GM12874 (cell line): ENCODE measurements at regions not wholly inside any gene's neighbourhood (a gene's known extent, or its start where the extent isn't known, plus 50 kb on each side); places are given as distances from the start of the nearest gene placed in this dataset.

Source experiments
- TF ChIP-seq, protein P1 (sequence below): IDR thresholded peaks from 2 replicates; pipeline ENCODE4 v1.5.1; 2011; ENCODE audit warnings: low read depth, mild to moderate bottlenecking, control low read depth, low read length, moderate library complexity; ENCODE audit not compliant: insufficient read depth

DNA sequence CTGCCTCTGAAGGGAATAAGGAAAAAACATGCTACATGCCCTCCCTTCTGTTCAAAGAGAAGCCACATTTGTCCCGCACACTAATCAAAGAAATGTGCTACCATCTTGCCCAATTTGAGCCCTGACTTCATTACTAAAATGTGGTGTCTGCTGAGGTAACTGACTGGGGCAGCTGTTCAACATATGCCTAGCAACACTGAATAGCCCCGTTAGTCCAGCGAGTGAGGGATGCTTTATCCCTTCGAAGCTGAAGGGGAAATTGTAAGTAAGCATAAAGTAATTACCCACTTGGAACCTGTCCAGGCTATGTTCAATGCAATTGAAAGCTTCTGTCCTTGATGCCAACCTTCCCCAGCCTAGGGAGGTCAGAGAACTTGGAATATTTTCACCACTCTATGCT is 310.6 kb downstream of the SEC16B start:
- TF ChIP-seq, protein P1, sequence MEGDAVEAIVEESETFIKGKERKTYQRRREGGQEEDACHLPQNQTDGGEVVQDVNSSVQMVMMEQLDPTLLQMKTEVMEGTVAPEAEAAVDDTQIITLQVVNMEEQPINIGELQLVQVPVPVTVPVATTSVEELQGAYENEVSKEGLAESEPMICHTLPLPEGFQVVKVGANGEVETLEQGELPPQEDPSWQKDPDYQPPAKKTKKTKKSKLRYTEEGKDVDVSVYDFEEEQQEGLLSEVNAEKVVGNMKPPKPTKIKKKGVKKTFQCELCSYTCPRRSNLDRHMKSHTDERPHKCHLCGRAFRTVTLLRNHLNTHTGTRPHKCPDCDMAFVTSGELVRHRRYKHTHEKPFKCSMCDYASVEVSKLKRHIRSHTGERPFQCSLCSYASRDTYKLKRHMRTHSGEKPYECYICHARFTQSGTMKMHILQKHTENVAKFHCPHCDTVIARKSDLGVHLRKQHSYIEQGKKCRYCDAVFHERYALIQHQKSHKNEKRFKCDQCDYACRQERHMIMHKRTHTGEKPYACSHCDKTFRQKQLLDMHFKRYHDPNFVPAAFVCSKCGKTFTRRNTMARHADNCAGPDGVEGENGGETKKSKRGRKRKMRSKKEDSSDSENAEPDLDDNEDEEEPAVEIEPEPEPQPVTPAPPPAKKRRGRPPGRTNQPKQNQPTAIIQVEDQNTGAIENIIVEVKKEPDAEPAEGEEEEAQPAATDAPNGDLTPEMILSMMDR, result no peak

DNA sequence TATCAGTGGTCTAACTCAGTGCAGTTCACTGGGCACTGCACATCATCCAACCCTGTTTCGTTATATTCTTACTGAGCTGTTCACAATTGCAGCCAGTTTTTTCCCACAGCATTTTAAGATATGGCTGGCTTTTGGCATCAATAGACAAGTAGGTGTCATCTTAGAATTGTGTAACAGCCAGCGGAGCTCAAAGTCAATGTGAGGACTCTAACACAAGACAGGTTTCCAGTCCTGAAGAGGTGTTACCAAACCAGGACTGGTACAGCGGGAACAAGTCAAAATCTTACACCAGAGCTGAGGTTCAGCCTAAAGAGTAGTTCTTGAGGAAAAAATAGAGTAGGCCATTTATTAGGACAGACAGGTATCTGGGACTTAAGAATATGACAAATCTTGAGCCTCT is 313.3 kb downstream of the SEC16B start:
- TF ChIP-seq, protein P1, result no peak

DNA sequence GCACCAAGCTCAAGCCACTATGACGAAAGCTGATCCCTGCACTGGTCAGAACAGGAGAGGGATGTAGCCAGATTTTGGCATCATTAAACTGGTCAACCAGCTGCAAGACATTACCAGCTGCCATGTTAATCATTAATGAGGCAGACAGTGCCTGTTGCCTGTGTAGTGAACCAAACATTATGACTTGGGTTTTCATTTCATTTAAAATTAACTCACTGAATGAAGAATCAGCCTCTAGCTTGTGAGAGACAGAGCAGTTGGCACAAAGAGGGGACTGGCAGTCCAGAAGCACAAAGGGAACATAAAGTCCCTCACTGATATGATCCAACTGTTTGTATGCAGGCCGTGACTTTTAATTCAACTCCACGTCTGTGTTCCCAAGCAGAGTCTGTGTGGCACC is 318.9 kb downstream of the SEC16B start:
- TF ChIP-seq, protein P1, result no peak

DNA sequence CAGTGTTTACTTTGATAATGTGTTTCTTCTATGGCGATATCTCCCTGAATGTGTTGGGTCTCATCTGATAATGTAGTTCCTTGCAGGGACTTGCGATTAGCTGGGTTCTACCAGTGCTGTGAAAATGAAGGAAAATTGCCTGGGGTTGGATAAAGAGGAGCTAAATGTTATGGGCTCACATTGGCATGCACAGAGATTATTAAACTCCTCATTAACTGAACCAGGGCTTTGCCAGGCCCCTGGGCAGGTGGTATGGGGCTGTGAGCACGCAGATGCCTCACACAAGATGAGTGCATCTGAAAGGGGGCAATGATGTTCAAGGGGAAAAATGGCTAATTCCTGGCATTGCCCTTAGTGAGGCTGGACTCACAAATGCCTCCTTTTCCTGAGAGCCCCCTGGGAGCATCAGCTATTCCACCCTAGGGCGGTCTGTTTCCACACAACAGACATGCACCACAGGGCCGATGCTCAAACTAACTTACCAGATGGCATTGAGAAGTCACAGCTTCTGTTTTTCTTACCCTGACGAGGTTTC is 321.1 kb downstream of the SEC16B start:
- TF ChIP-seq, protein P1, result no peak

DNA sequence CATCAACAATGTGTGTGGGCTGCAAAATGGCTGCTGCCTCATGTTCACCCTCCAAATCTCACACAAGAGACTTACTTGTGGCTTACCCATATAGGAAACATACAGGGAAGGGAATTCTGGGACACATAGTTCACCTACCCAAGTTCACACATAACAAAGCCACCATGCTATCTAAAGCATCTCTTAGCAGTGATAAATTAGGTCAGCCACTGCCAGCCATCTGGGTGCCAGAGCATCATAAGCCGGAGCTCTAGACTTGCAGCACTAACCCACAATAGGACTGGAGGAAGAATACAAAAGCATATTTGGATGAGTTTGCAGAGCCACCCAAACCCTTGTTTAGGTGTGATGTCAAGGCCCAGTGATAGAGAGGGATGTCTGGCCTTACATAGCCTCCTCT is 321.7 kb downstream of the SEC16B start:
- TF ChIP-seq, protein P1, result no peak

- TF ChIP-seq, protein P1, result no peak
These were observed 322.8 kb downstream of the SEC16B start for GRCh38 chr1:177646757-177647730.

DNA sequence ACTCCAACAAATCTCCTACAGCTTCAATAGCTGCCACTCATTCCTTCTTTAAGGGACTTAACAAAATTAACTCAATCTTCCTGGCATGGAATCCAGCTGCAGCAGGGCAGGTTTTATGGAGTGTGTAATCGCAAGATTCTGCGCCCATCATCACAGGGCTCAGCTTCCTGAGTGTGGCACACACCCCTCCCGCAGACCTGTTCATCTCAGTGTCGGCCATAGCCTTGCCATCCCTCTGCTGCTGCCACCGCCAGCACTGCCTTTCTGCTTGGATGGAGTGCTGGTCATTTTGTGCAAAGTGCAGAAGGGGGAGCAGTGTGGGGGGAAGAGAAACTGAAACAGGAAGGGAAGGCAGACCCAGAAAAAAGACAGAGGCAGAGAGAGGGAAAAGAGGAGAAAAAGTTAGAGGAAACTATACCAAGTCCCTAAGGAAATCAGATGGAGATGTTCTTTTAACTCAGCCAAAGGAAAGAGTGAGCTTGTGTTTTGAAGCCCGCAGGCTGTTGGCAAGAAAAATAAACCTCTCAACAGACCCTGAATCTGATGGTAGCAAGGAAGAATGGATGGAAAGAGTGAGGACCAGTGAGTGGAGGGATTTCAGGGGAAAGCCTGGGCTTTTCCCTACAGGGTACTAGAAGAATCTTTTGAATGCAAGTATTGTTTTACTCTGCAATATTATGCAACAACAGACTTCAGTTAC is 324.2 kb downstream of the SEC16B start:
- TF ChIP-seq, protein P1, result no peak
